HEK293T (cell line): ENCODE measurements at regions not wholly inside any gene's neighbourhood (a gene's known extent, or its start where the extent isn't known, plus 50 kb on each side); places are given as distances from the start of the nearest gene placed in this dataset.

Source experiments
- FOXM1 ChIP-seq: fragments of 450-650 bp; IDR thresholded peaks from 2 replicates; pipeline ENCODE4 v1.6.1; 2017; ENCODE audit warnings: mild to moderate bottlenecking, borderline replicate concordance
- SUZ12 ChIP-seq: fragments of 450-650 bp; IDR thresholded peaks from 2 replicates; pipeline ENCODE4 v1.6.1; 2016; ENCODE audit warnings: mild to moderate bottlenecking

- no peak for TF ChIP-seq SUZ12
- TF ChIP-seq FOXM1 = no peak
Observed at GRCh38 chr6:134754013-134754690, 195.7 kb downstream of the ALDH8A1 start.
